OCI-LY7 (cell line): ENCODE measurements at regions not wholly inside any gene's neighbourhood (a gene's known extent, or its start where the extent isn't known, plus 50 kb on each side); places are given as distances from the start of the nearest gene placed in this dataset.

Source experiments
- CTCF ChIP-seq: fragments of 200-600 bp; sonication (generic); conservative IDR thresholded peaks from 2 replicates; pipeline ENCODE4 v1.5.1; 2014; ENCODE audit warnings: mild to moderate bottlenecking, antibody characterized with exemption, low read length, moderate library complexity, mixed read lengths
- EZH2phosphoT487 ChIP-seq: fragments of 200-600 bp; sonication (generic); IDR thresholded peaks from 2 replicates; pipeline ENCODE4 v1.6.1; 2018; ENCODE audit warnings: low read depth, borderline replicate concordance, mild to moderate bottlenecking, mixed run types, antibody characterized with exemption, low read length, moderate library complexity, mixed read lengths

GRCh38 chr7:20050241-20050966 is 166.8 kb downstream of the MACC1 start:
- TF ChIP-seq CTCF (no peak), EZH2phosphoT487 (no peak)
